Fibroblast of the aortic adventitia (primary cell): ENCODE measurements at regions not wholly inside any gene's neighbourhood (a gene's known extent, or its start where the extent isn't known, plus 50 kb on each side); places are given as distances from the start of the nearest gene placed in this dataset.

Source experiments
- DNase-seq: peaks from one replicate; pipeline ENCODE4 v3.0.0-alpha.2; 2010; ENCODE audit warnings: low read depth
- H3K4me3 ChIP-seq: 2 replicates; pipeline ENCODE4 v1.5.1; 2011; ENCODE audit warnings: low read depth, mild to moderate bottlenecking, control low read depth, low read length, moderate library complexity
- TF ChIP-seq, protein P1 (sequence below): IDR thresholded peaks from 2 replicates; pipeline ENCODE4 v1.5.1; 2011; ENCODE audit warnings: mild to moderate bottlenecking, low read length, control low read depth, inconsistent platforms; ENCODE audit not compliant: insufficient read depth

DNA sequence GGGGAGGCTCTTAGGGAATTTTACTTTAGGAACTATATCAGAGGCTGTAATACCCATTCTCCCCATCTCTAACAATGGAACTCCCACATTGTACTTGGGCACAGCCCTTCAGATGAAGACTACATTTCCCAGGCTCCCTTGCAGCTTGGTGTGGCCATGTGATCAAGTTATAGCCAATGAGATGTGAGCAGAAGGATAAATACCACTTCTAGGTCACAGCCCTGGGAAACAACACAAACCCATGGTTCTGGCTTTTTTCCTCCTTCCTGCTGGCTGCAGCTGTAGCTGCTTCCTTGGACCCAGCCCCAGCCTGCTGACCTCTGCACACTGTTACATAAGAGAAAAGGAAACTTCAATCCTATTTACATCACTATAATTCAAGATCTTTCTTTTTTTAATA lies 445.9 kb upstream of the JARID2 start:
- TF ChIP-seq, protein P1, sequence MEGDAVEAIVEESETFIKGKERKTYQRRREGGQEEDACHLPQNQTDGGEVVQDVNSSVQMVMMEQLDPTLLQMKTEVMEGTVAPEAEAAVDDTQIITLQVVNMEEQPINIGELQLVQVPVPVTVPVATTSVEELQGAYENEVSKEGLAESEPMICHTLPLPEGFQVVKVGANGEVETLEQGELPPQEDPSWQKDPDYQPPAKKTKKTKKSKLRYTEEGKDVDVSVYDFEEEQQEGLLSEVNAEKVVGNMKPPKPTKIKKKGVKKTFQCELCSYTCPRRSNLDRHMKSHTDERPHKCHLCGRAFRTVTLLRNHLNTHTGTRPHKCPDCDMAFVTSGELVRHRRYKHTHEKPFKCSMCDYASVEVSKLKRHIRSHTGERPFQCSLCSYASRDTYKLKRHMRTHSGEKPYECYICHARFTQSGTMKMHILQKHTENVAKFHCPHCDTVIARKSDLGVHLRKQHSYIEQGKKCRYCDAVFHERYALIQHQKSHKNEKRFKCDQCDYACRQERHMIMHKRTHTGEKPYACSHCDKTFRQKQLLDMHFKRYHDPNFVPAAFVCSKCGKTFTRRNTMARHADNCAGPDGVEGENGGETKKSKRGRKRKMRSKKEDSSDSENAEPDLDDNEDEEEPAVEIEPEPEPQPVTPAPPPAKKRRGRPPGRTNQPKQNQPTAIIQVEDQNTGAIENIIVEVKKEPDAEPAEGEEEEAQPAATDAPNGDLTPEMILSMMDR = no peak
- H3K4me3 ChIP-seq = no peak overlapping the region
- DNase-seq = peak; percentile 85

DNA sequence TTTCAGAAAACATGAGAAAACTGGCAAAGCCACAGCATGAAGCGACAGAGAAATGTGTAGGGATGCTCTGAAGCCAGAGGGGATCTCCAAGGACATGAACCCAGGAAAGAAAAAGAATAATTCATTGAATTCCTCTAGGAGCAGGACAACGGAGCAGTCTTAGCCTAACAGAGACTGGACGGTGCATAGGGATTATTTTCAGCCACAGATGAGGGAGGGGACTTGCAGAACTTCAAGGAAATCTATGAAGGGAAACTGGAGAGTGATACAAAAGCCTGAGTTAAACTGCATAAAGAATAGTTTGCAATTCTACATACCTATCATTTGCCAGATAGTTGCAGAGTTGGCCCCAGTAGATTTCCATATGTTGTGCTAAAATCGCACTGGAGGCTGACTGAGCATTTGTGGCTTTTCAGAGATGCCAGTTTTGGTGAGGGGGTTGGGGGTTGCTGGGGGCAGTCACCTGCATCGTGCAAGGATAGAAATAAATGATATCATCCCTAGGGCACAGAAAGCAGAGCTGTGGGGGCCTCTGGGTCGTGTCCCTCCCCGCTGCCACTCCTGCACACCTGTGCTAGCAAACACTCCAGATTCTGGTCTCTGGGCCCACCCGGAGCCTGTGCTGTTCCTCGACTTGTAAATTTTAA lies 443.2 kb upstream of the JARID2 start:
- H3K4me3 ChIP-seq = no peak overlapping the region
- TF ChIP-seq, protein P1 = no peak
- DNase-seq = no peak

DNA sequence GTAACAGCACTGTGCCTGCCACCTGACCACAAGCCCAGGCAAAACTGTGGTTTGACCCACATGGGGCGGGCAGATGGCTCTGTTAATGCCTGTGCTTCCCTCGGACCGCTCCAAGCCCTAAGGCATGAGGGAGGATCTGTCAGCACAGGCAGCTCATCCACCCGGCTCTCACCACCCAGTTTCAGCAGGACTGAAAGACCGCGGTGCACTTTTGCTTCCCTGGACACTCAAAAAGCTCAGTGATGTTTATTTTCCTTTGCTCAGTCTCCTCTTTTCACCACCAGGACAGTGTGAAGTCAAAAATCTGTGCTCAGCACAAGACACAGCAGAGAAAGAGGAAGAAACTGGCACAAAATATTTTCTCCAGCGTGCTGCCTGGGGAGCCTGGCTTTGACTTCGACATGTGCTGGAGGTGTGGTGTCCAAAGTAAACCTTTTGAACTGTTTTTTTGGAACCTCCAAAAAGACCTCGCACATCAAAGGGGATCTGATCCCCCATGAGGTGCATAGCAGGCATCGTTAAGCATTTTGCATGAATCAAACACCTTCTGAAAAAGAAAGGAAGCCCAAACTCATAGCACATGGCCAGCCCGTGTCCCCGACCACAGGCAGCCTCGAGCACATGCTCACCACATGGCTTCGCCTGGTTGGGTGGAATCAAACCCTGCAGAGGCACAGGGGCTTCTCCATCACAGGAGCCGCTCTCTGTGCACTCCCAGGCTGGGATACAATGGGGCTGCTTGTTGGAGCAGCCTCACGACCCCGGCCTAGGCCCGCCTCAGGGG lies 441.7 kb upstream of the JARID2 start:
- TF ChIP-seq, protein P1 = no peak
- DNase-seq = no peak
- no peak overlapping the region for H3K4me3 ChIP-seq

DNA sequence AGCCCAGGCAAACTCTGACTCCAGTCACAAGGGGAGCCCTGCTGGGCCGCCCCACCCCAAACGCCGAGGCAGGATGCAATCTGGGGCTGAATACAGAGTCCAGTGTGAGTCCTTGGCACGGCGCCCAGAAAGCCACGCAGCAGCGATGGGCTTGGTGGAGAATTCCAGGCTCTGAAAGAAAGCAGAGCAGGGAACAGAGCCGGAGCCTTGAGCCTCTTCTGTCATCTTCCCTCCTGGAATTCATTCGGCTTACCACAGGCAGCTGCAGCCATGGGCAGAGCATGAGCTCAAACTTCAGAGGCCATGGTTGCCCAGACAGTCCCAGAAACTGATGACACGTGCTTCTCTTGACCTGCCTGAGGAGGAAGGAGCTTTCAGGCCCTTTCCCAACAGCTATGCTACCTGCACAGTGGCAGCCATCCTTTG lies 441.1 kb upstream of the JARID2 start:
- TF ChIP-seq, protein P1 = no peak
- DNase-seq = peak; percentile 94

DNA sequence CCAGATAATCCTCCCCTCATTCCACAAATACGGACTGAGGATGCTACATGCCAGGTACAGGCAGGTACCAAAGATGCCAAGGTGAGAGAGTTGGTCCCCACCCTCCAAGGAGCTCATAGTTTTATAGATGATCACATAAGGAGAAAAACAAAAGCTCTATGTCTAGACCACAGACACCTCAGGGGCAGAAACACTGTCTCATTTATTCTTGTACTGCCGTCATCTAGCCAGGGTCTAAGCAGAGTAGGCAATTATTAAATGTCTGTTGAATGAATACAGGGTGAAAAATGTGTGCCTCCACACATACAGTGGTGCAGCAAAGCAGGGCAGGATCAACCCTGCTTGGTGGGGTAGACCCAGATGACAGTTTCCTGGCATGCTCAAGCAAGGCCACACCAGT lies 439.8 kb upstream of the JARID2 start:
- no peak overlapping the region for H3K4me3 ChIP-seq
- no peak for DNase-seq
- TF ChIP-seq, protein P1 = no peak

More for the DNA sequence above, 441.1 kb upstream of the JARID2 start:
- H3K4me3 ChIP-seq = no peak overlapping the region

DNA sequence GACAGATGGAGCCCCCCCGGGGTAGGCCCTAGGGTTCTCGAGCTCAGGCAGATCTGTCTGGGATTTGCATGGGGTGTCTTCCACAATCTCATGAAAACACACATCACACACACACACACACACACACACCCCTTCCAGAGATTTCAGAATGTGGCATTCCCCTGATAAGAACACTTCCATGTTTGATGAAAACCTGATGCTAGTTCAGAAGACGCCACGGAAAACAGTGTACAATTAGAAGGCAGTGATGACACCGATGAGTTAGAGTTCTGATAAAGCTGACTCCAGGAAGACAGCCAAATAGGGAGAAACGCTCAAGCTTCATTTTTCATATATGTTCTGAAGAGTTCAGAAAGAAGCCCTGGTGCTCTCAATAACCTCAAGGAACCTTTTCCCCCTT lies 438.7 kb upstream of the JARID2 start:
- TF ChIP-seq, protein P1 = no peak
- DNase-seq = peak; percentile 36
- no peak overlapping the region for H3K4me3 ChIP-seq

DNA sequence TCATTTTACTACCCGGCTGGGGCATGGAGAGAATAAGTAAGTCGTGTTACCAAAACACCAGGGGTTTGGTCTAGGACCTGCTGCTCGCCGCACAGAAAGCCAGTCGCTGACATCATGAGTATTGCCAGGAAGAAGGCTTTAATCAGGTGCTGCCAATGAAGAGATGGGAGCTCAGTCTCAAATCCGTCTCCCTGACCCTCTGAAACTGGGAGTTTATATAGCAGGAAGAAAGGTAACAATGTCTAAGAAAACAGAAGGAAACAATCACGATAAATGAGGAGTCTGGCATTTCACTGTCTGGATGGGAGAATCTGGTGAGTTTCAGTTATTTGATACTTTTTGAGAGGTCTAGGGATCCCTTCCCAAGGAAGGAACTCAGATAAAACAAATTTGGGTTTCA lies 437.9 kb upstream of the JARID2 start:
- no peak overlapping the region for H3K4me3 ChIP-seq
- TF ChIP-seq, protein P1 = no peak
- no peak for DNase-seq
